Activated CD4-positive, alpha-beta memory T cell treated with anti-CD3 and anti-CD28 coated beads, Interleukin-2, amount 10 ng/mL, durations not matched to agents 7 days and 5 days (primary cell): ENCODE measurements at regions not wholly inside any gene's neighbourhood (a gene's known extent, or its start where the extent isn't known, plus 50 kb on each side); places are given as distances from the start of the nearest gene placed in this dataset.

Experiments used
- CTCF ChIA-PET: fragments of 350-600 bp; sonication (Branson Sonifier 250); formaldehyde crosslinking; loops from one replicate; lab custom pipeline; 2021; ENCODE audit warnings: antibody characterized with exemption, inconsistent platforms; lab: Charles Lee
- POLR2A ChIA-PET: fragments of 350-600 bp; sonication (Branson Sonifier 250); formaldehyde crosslinking; loops from one replicate; lab custom pipeline; 2021; ENCODE audit warnings: antibody characterized with exemption; lab: Charles Lee
- DNase-seq: peaks from one replicate; pipeline ENCODE4 v3.0.0-alpha.2; 2020
- H3K27ac Mint-ChIP-seq: one replicate; pipeline ENCODE4 v1.8.0; 2021; ENCODE audit warnings: mild to moderate bottlenecking, mixed read lengths
- H3K27me3 Mint-ChIP-seq: one replicate; pipeline ENCODE4 v1.8.0; 2021; ENCODE audit warnings: mixed read lengths
- H3K36me3 Mint-ChIP-seq: one replicate; pipeline ENCODE4 v1.8.0; 2021; ENCODE audit warnings: low read depth, mixed read lengths
- H3K4me1 Mint-ChIP-seq: one replicate; pipeline ENCODE4 v1.8.0; 2021; ENCODE audit warnings: mixed read lengths
- H3K4me3 Mint-ChIP-seq: one replicate; pipeline ENCODE4 v1.8.0; 2021; ENCODE audit warnings: mild to moderate bottlenecking, mixed read lengths
- H3K9me3 Mint-ChIP-seq: one replicate; pipeline ENCODE4 v1.8.0; 2021; ENCODE audit warnings: mixed read lengths

GRCh38 chr1:36621531-36621930, 138.8 kb upstream of the CSF3R start:
- H3K4me3 Mint-ChIP-seq = no peak overlapping the region
- no peaks in the 10 kb centered on the region for H3K36me3 Mint-ChIP-seq
- H3K4me1 Mint-ChIP-seq = no peaks in the 10 kb centered on the region
- no peak for DNase-seq
- peaks cover 15% of the 10 kb centered on the region for H3K27me3 Mint-ChIP-seq
- H3K27ac Mint-ChIP-seq = no peak overlapping the region
- H3K9me3 Mint-ChIP-seq = no peaks in the 10 kb centered on the region
- POLR2A ChIA-PET = no interaction called here
- CTCF ChIA-PET = no interaction called here

DNA sequence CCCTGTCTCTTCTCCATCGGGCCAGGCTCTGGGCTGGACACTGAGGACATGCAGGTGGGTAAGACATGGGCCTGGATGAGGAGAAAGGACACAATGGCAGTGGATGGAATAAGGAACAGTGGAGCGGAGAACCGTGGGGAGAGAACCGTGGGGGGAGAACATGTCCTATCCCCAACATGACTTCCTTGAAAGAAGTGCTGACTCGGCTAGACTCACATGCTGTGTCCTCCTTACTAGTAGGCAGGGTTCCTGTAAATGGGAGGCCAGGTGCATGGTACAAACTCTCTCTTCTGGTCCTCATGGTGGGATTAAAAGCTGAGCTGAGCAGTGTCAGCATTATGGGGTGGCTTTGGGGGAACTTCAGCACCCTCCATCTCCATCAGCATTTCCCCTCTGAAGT, 137.4 kb upstream of the CSF3R start:
- ChIA-PET CTCF (no interaction called here), POLR2A (no interaction called here)
- Mint-ChIP-seq H3K4me3 (no peak overlapping the region), H3K9me3 (no peaks in the 10 kb centered on the region), H3K27ac (no peak overlapping the region), H3K4me1 (no peaks in the 10 kb centered on the region), H3K27me3 (peaks cover 10% of the 10 kb centered on the region), H3K36me3 (no peaks in the 10 kb centered on the region)
- no peak for DNase-seq

DNA sequence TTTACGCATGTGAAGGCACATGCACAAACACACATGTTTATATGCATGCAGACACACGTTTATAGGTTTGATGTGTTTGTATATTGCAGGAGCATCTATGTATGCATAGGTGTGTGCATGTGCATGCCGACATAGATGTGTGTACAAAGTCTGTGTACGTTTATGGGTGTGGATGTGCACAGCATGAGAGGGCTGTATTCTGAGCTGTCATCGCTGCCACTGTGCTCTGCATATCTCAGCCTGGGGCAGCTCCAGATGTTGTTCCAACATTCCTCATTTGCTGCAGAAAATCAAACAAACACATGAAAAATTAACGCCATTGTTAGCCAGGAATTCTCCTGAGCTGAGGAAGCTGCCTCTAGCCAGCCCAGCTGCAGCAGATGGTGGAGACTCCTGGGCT, 132.3 kb upstream of the CSF3R start:
- no peak overlapping the region for H3K4me3 Mint-ChIP-seq
- ChIA-PET POLR2A (no interaction called here), CTCF (interaction anchor here (0.5 kb wide), 1 partner anchor 1058 kb away, joined by 3 read pairs; no protein-coding TSS in a partner anchor)
- DNase-seq = no peak
- H3K36me3 Mint-ChIP-seq = no peaks in the 10 kb centered on the region
- H3K4me1 Mint-ChIP-seq = no peaks in the 10 kb centered on the region
- no peaks in the 10 kb centered on the region for H3K27me3 Mint-ChIP-seq
- H3K9me3 Mint-ChIP-seq = no peaks in the 10 kb centered on the region
- H3K27ac Mint-ChIP-seq = no peak overlapping the region

DNA sequence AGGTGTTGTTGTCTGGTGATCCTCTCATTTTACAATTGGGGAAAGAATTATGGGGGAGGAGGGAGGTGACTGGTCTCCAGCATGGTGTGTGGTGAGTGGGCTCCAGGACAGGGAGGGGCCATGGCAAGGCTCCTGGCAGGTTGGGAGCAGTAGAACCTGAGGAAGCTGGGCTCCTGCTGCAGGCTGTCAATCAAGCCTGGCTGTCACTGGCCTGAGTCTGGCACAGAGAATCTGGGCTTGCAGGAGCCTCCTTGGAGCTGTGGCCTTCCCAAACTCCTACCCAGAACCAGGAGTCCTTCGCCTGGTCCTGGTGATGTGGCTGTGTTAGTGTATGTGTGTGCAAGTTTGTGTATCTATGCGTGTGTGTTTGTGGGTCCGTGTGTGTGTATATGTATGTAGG, 131.9 kb upstream of the CSF3R start:
- no peak overlapping the region for H3K27ac Mint-ChIP-seq

GRCh38 chr1:36613721-36614120, 131.0 kb upstream of the CSF3R start:
- H3K4me3 Mint-ChIP-seq = no peak overlapping the region
- no peaks in the 10 kb centered on the region for H3K4me1 Mint-ChIP-seq
- H3K27ac Mint-ChIP-seq = no peak overlapping the region
- H3K36me3 Mint-ChIP-seq = no peaks in the 10 kb centered on the region
- ChIA-PET CTCF (no interaction called here), POLR2A (no interaction called here)
- H3K9me3 Mint-ChIP-seq = no peaks in the 10 kb centered on the region
- DNase-seq = no peak
- no peaks in the 10 kb centered on the region for H3K27me3 Mint-ChIP-seq

More for the DNA sequence above, 131.9 kb upstream of the CSF3R start:
- Mint-ChIP-seq H3K4me3 (no peak overlapping the region), H3K4me1 (no peaks in the 10 kb centered on the region), H3K9me3 (no peaks in the 10 kb centered on the region), H3K27me3 (no peaks in the 10 kb centered on the region), H3K36me3 (no peaks in the 10 kb centered on the region)
- CTCF ChIA-PET = interaction anchor here (0.5 to 0.6 kb wide), 2 partner anchors 180 to 1059 kb away, joined by 3 read pairs; no protein-coding TSS in a partner anchor
- POLR2A ChIA-PET = no interaction called here
- no peak for DNase-seq

GRCh38 chr1:36612881-36613280, 130.2 kb upstream of the CSF3R start:
- Mint-ChIP-seq H3K36me3 (no peaks in the 10 kb centered on the region), H3K27me3 (no peaks in the 10 kb centered on the region), H3K27ac (no peak overlapping the region), H3K4me1 (no peaks in the 10 kb centered on the region), H3K9me3 (no peaks in the 10 kb centered on the region), H3K4me3 (no peak overlapping the region)
- no peak for DNase-seq
- ChIA-PET POLR2A (no interaction called here), CTCF (no interaction called here)

DNA sequence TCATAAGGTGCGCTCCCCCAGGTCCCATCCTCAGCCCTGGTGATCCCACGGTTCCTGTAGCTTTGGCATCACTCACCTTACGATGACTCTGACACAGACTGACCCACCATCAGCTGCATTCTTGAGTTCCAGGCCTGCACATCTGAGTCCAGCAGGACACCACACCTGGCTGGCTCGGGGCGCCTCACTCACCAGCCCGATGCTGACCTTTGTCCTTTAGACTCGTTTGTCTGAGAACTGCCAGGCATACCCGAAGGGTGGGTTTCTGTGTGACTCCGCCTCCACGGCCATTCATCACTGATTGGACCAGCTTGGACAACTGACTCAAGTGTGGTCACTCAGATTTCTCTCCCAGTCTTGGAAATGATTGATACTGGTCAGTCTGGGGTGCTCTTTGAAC, 129.4 kb upstream of the CSF3R start:
- Mint-ChIP-seq H3K9me3 (no peaks in the 10 kb centered on the region), H3K27me3 (no peaks in the 10 kb centered on the region), H3K4me3 (no peak overlapping the region), H3K36me3 (no peaks in the 10 kb centered on the region), H3K4me1 (peaks cover 3% of the 10 kb centered on the region), H3K27ac (no peak overlapping the region)
- ChIA-PET POLR2A (no interaction called here), CTCF (no interaction called here)
- no peak for DNase-seq

DNA sequence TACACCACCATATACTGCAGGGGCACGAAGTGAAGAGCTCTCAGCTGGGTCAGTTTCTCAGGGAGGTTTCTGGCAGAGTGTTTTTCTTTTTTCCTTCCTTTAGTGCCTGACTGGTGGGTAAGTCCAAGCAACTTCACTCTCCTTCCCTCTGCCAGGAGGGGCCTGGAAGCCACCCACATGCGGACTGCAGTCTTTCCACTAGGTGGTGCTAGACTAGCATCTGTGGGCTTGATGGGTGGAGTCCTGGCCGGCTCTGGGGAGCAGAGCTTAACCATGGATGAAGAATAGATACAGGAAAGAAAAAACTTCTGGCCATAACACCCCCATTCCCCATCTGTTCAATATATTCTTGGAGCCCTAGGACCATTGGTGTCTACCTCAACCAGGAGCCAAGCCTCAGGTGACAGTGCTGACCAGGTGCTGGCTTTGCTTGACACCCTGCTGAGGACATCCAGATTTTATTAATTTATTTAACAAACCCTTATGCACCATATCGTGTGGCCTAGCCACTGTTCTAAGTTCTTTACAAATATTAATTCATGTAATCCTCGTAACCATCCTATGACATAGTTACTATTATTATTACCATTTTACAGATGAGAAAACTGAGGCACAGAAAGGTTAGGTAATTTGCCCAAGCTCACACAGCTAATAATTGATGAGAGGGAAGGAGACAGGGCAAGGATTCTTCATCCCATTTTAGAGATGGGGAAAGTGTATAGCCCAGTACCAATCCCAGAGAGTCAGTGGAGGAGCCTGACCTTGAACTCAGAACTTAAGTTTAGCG, 126.7 kb upstream of the CSF3R start:
- Mint-ChIP-seq H3K4me3 (no peak overlapping the region), H3K4me1 (peaks cover 16% of the 10 kb centered on the region), H3K27ac (no peak overlapping the region), H3K27me3 (no peaks in the 10 kb centered on the region), H3K9me3 (no peaks in the 10 kb centered on the region), H3K36me3 (no peaks in the 10 kb centered on the region)
- POLR2A ChIA-PET = no interaction called here
- peak; percentile 43 for DNase-seq
- CTCF ChIA-PET = interaction anchor here (0.6 to 1.8 kb wide), 9 partner anchors 8 to 379 kb away, joined by 3 to 7 read pairs (median 3); no protein-coding TSS in a partner anchor

- no peak for DNase-seq
- Mint-ChIP-seq H3K4me3 (no peak overlapping the region), H3K9me3 (no peaks in the 10 kb centered on the region), H3K4me1 (peaks cover 16% of the 10 kb centered on the region), H3K36me3 (no peaks in the 10 kb centered on the region), H3K27ac (no peak overlapping the region), H3K27me3 (no peaks in the 10 kb centered on the region)
- CTCF ChIA-PET = interaction anchor here (0.7 kb wide), 1 partner anchor 11 kb away, joined by 3 read pairs; no protein-coding TSS in a partner anchor
- POLR2A ChIA-PET = no interaction called here
These were observed 125.6 kb upstream of the CSF3R start for GRCh38 chr1:36608272-36608671.

DNA sequence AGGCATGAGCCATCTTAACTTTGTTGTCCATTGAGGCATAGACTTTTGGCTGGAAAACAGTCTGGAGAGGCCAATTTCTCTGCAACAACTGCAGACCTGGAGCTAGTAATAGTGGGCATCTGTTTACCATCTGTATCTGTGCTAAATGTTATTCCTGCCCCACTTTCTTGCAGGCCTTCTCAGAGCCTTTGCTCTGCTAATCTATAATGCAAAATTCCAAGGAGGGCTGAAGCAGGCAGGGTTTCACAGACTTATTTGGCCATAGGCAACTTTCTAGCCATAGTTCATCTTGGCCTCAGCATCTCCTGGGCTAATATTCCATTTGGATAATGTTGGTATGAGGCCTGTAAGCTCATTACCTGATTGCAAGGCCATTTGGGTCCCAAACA, 124.5 kb upstream of the CSF3R start:
- peaks cover 16% of the 10 kb centered on the region for H3K4me1 Mint-ChIP-seq
- H3K9me3 Mint-ChIP-seq = no peaks in the 10 kb centered on the region
- POLR2A ChIA-PET = no interaction called here
- H3K36me3 Mint-ChIP-seq = no peaks in the 10 kb centered on the region
- no peak overlapping the region for H3K27ac Mint-ChIP-seq
- H3K27me3 Mint-ChIP-seq = peaks cover 3% of the 10 kb centered on the region
- no peak overlapping the region for H3K4me3 Mint-ChIP-seq
- CTCF ChIA-PET = interaction anchor here (1.2 to 1.7 kb wide), 3 partner anchors 10 to 31 kb away, joined by 3 to 5 read pairs (median 4); no protein-coding TSS in a partner anchor
- DNase-seq = no peak

DNA sequence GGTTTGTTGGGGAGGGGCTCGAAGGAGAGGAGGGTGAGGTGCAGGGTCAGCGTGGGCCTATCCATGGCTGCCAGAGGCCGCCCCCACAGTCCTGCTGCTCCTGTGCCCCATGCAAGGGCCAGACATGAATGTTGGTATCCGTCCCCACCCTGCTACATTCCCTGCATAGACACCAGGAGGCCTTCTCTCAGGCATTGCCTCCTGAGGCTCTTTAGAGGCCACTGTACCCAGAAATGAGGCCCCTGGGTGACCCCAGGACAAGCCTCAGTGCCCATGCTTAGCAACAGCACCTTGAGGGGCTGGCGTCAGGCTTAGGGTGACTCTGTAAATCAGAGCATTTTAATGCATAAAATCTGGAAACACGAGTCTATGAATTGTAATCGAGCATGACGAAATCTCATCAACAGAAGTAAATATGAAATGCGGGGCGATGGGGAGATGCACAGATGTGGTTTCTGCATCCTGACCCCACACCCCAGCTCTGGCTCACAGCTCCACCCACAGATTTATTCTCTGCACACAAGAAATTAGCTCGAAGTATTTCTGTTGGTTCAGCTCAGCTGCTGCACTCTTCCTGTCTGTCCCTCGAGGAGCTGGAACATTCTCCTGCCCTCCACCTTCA, 124.0 kb upstream of the CSF3R start:
- Mint-ChIP-seq H3K4me3 (no peak overlapping the region), H3K4me1 (peaks cover 16% of the 10 kb centered on the region), H3K27me3 (peaks cover 3% of the 10 kb centered on the region), H3K36me3 (no peaks in the 10 kb centered on the region), H3K27ac (no peak overlapping the region), H3K9me3 (no peaks in the 10 kb centered on the region)
- ChIA-PET CTCF (interaction anchor here (1.2 to 1.7 kb wide), 3 partner anchors 9 to 30 kb away, joined by 3 to 5 read pairs (median 4); no protein-coding TSS in a partner anchor), POLR2A (no interaction called here)
- peak; percentile 21 for DNase-seq

DNA sequence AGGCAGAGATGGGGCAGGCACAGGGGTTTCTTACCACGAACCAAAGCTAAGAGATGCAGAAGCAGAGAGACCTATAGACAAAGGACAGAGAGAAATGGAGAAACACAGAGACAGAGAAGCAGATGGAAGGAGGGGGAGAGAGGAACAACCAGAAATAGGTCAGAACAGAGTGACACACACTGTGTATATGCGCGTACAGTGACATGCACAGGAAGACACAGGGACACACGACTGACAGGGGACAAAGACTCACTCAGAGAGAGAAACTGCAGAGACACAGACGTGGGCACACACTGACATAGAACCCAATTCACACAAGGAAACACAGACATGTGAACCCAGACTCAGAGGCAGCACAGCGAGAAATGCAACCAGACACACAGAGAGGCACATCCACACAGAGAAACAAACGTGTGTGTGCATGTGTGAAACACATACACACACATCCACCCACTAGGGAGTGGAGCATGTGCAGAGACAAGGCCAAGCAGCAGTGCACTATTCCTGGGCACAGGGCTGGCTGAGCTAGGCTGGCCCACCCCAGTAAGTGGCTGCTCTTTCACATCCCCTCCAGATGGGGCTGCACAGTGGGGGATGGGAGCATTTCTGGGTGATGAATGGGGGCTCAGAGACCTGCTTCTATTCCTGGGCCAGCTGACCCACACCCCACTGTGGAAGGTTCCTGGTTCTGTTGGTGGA, 123.4 kb upstream of the CSF3R start:
- H3K27ac Mint-ChIP-seq = no peak overlapping the region
- peaks cover 6% of the 10 kb centered on the region for H3K27me3 Mint-ChIP-seq
- ChIA-PET POLR2A (no interaction called here), CTCF (interaction anchor here (1.7 kb wide), 1 partner anchor 30 kb away, joined by 5 read pairs; no protein-coding TSS in a partner anchor)
- no peak for DNase-seq
- H3K9me3 Mint-ChIP-seq = no peaks in the 10 kb centered on the region
- H3K4me3 Mint-ChIP-seq = no peak overlapping the region
- H3K4me1 Mint-ChIP-seq = peaks cover 16% of the 10 kb centered on the region
- no peaks in the 10 kb centered on the region for H3K36me3 Mint-ChIP-seq

DNA sequence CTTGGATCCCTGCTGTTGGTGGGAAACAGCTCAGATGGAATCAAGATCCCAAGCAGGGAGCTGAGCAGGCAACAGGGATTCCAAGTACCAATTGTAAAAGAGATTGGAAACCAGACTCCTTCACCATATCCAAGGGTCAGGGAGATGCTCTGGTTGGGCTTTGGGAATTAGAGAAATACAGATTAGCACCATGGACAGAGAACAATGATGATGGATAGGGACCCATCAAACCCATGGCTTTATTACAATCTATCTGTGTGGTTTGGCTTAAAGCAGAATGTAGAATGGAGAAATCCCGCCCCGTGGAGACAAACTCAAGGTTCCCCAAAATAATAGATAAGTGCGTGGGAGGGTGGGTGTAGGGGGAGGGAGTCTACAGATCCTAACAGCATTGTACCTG, 120.7 kb upstream of the CSF3R start:
- DNase-seq = no peak
- CTCF ChIA-PET = no interaction called here
- H3K27ac Mint-ChIP-seq = no peak overlapping the region
- H3K4me3 Mint-ChIP-seq = no peak overlapping the region
- peaks cover 16% of the 10 kb centered on the region for H3K4me1 Mint-ChIP-seq
- POLR2A ChIA-PET = no interaction called here
- H3K27me3 Mint-ChIP-seq = peaks cover 6% of the 10 kb centered on the region
- H3K9me3 Mint-ChIP-seq = no peaks in the 10 kb centered on the region
- H3K36me3 Mint-ChIP-seq = no peaks in the 10 kb centered on the region
